ENCODE measurements at regions not wholly inside any gene's neighbourhood (a gene's known extent, or its start where the extent isn't known, plus 50 kb on each side); places are given as distances from the start of the nearest gene placed in this dataset.

DNA sequence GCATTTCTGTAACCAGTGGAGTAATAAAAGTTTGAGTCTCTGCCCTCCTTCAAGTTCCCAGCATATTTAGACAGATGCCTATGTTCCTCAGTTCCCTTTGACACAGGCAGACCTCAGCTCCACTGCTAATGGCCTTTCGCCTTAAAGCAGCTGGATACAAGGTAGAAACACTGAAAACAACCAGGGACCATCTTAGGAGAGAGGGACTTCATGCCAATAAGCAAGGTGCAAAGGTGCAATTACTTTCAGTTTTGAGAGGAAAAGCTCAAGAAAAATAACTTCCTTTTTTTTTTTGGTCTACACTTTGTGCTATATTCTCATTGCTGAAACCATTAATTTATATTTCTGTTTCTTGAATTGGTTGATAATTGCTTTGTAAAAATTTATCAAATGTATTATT is 781.9 kb upstream of the GALNTL6 start:
- TF ChIP-seq, protein P1, sequence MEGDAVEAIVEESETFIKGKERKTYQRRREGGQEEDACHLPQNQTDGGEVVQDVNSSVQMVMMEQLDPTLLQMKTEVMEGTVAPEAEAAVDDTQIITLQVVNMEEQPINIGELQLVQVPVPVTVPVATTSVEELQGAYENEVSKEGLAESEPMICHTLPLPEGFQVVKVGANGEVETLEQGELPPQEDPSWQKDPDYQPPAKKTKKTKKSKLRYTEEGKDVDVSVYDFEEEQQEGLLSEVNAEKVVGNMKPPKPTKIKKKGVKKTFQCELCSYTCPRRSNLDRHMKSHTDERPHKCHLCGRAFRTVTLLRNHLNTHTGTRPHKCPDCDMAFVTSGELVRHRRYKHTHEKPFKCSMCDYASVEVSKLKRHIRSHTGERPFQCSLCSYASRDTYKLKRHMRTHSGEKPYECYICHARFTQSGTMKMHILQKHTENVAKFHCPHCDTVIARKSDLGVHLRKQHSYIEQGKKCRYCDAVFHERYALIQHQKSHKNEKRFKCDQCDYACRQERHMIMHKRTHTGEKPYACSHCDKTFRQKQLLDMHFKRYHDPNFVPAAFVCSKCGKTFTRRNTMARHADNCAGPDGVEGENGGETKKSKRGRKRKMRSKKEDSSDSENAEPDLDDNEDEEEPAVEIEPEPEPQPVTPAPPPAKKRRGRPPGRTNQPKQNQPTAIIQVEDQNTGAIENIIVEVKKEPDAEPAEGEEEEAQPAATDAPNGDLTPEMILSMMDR (IDR thresholded peaks at IDR 0.05; ENCODE audit: control extremely low read depth in 1 of 3, insufficient read depth in 1 of 3, low read depth in 1 of 3, low read length in 3 of 3) = no peak
- TF ChIP-seq CHD2 (IDR thresholded peaks at IDR 0.05; ENCODE audit: low read length) = no peak
- TF ChIP-seq, protein P2, sequence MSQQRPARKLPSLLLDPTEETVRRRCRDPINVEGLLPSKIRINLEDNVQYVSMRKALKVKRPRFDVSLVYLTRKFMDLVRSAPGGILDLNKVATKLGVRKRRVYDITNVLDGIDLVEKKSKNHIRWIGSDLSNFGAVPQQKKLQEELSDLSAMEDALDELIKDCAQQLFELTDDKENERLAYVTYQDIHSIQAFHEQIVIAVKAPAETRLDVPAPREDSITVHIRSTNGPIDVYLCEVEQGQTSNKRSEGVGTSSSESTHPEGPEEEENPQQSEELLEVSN (IDR thresholded peaks at IDR 0.05) = no peak
